ENCODE measurements at regions not wholly inside any gene's neighbourhood (a gene's known extent, or its start where the extent isn't known, plus 50 kb on each side); places are given as distances from the start of the nearest gene placed in this dataset.
"Not testable (repeated sequence)": the region's sequence is repeated elsewhere in the genome, so short reads cannot be mapped to it uniquely, and the experiment has no call there.

GRCh38 chr15:38823263-38823662 lies 258.6 kb upstream of the RASGRP1 start:
- DNase-seq = no peak

GRCh38 chr15:38824719-38825118 lies 260.1 kb upstream of the RASGRP1 start:
- no peak for DNase-seq

- DNase-seq = no peak
Measured at GRCh38 chr15:38826880-38827279, 262.3 kb upstream of the RASGRP1 start.

- DNase-seq = no peak
Measured at GRCh38 chr15:38828031-38828532, 263.5 kb upstream of the RASGRP1 start.

GRCh38 chr15:38829086-38829485 lies 264.5 kb upstream of the RASGRP1 start:
- no peak for DNase-seq

GRCh38 chr15:38842226-38842625 lies 277.6 kb upstream of the RASGRP1 start:
- no peak for DNase-seq

GRCh38 chr15:38843051-38843501 lies 278.5 kb upstream of the RASGRP1 start:
- DNase-seq = no peak

- no peak for DNase-seq
Measured at GRCh38 chr15:38843736-38844590, 279.3 kb upstream of the RASGRP1 start.

GRCh38 chr15:38844736-38845135 lies 280.1 kb upstream of the RASGRP1 start:
- DNase-seq = no peak

GRCh38 chr15:38846346-38846745 lies 281.7 kb upstream of the RASGRP1 start:
- DNase-seq = no peak

- no peak for DNase-seq
Measured at GRCh38 chr15:38847666-38848065, 283.1 kb upstream of the RASGRP1 start.

GRCh38 chr15:38849046-38849445 lies 284.4 kb upstream of the RASGRP1 start:
- DNase-seq = no peak

- not testable (repeated sequence) for DNase-seq
Measured at GRCh38 chr15:38852188-38852587, 287.6 kb upstream of the RASGRP1 start.

- no peak for DNase-seq
Measured at GRCh38 chr15:38853608-38854007, 289.0 kb upstream of the RASGRP1 start.

- no peak for DNase-seq
Measured at GRCh38 chr15:38854506-38854905, 289.9 kb upstream of the RASGRP1 start.

GRCh38 chr15:38857814-38858213 lies 293.2 kb upstream of the RASGRP1 start:
- no peak for DNase-seq

- no peak for DNase-seq
Measured at GRCh38 chr15:38859574-38859973, 295.0 kb upstream of the RASGRP1 start.

GRCh38 chr15:38860253-38860652 lies 295.6 kb upstream of the RASGRP1 start:
- DNase-seq = no peak

GRCh38 chr15:38860674-38861073 lies 296.1 kb upstream of the RASGRP1 start:
- no peak for DNase-seq

GRCh38 chr15:38861108-38861507 lies 296.5 kb upstream of the RASGRP1 start:
- no peak for DNase-seq

- DNase-seq = no peak
Measured at GRCh38 chr15:38862099-38862498, 297.5 kb upstream of the RASGRP1 start.

GRCh38 chr15:38863381-38863780 lies 298.8 kb upstream of the RASGRP1 start:
- no peak for DNase-seq

- no peak for DNase-seq
Measured at GRCh38 chr15:38864122-38864521, 299.5 kb upstream of the RASGRP1 start.

GRCh38 chr15:38864827-38865581 lies 300.4 kb upstream of the RASGRP1 start:
- no peak for DNase-seq
